Fibroblast of skin of back (primary cell): ENCODE measurements at regions not wholly inside any gene's neighbourhood (a gene's known extent, or its start where the extent isn't known, plus 50 kb on each side); places are given as distances from the start of the nearest gene placed in this dataset.
"Not testable (repeated sequence)": the region's sequence is repeated elsewhere in the genome, so short reads cannot be mapped to it uniquely, and the experiment has no call there.

Experiments
- DNase-seq: peaks from one replicate; pipeline ENCODE4 v3.0.0-alpha.2; 2013

- no peak for DNase-seq
Observed at GRCh38 chr4:141538001-141538400, 98.4 kb upstream of the IL15 start.

GRCh38 chr4:141540643-141541042 is 95.7 kb upstream of the IL15 start:
- peak; percentile 74 for DNase-seq

GRCh38 chr4:141541851-141542250 is 94.5 kb upstream of the IL15 start:
- DNase-seq: peak; percentile 79

GRCh38 chr4:141543176-141543575 is 93.2 kb upstream of the IL15 start:
- no peak for DNase-seq

GRCh38 chr4:141543706-141544105 is 92.7 kb upstream of the IL15 start:
- DNase-seq: no peak

GRCh38 chr4:141548791-141549190 is 87.6 kb upstream of the IL15 start:
- DNase-seq: no peak

GRCh38 chr4:141560056-141560455 is 76.3 kb upstream of the IL15 start:
- no peak for DNase-seq

- DNase-seq: no peak
Observed at GRCh38 chr4:141562649-141563048, 73.7 kb upstream of the IL15 start.

GRCh38 chr4:141563723-141564122 is 72.7 kb upstream of the IL15 start:
- DNase-seq: peak; percentile 36

GRCh38 chr4:141564961-141565360 is 71.4 kb upstream of the IL15 start:
- not testable (repeated sequence) for DNase-seq

- DNase-seq: no peak
Observed at GRCh38 chr4:141565379-141566089, 70.8 kb upstream of the IL15 start.

GRCh38 chr4:141567326-141567915 is 69.0 kb upstream of the IL15 start:
- no peak for DNase-seq

GRCh38 chr4:141569141-141569540 is 67.2 kb upstream of the IL15 start:
- DNase-seq: peak; percentile 86

- no peak for DNase-seq
Observed at GRCh38 chr4:141570290-141570689, 66.1 kb upstream of the IL15 start.

GRCh38 chr4:141571362-141571761 is 65.0 kb upstream of the IL15 start:
- DNase-seq: peak; percentile 67

GRCh38 chr4:141571793-141572192 is 64.6 kb upstream of the IL15 start:
- no peak for DNase-seq

GRCh38 chr4:141573678-141574077 is 62.7 kb upstream of the IL15 start:
- no peak for DNase-seq

GRCh38 chr4:141575884-141576283 is 60.5 kb upstream of the IL15 start:
- DNase-seq: no peak

GRCh38 chr4:141576585-141577110 is 59.7 kb upstream of the IL15 start:
- DNase-seq: no peak

GRCh38 chr4:141578451-141578850 is 57.9 kb upstream of the IL15 start:
- no peak for DNase-seq

GRCh38 chr4:141580523-141580922 is 55.9 kb upstream of the IL15 start:
- DNase-seq: peak; percentile 34
